Hypothalamus (tissue), 51 donors: ENCODE measurements at regions not wholly inside any gene's neighbourhood (a gene's known extent, or its start where the extent isn't known, plus 50 kb on each side); places are given as distances from the start of the nearest gene placed in this dataset.

ENCODE experiments used
- DNase-seq, 51 donors: peaks; one replicate each; lab custom pipeline; 2025; lab: John Stamatoyannopoulos, UW

DNA sequence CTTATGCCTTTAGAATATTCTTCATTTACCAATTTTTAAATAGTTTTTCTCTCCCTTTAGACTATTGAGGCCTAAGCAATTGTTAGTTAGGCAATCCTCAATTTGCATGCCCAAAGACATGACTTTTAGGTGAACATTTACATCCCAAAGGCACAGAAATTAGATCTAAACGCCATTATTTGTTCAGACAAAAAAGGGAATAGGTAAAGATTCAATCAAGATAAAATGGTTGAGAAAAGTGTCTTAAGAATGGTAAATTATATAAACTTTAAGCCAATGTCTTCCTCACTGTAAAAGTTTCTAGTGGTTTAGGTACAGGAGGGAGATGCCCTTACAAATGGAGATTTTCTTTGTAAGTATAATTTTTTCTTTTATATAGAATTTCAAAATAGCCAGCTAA is 50.2 kb upstream of the MME start:
- DNase-seq, result no peak

DNA sequence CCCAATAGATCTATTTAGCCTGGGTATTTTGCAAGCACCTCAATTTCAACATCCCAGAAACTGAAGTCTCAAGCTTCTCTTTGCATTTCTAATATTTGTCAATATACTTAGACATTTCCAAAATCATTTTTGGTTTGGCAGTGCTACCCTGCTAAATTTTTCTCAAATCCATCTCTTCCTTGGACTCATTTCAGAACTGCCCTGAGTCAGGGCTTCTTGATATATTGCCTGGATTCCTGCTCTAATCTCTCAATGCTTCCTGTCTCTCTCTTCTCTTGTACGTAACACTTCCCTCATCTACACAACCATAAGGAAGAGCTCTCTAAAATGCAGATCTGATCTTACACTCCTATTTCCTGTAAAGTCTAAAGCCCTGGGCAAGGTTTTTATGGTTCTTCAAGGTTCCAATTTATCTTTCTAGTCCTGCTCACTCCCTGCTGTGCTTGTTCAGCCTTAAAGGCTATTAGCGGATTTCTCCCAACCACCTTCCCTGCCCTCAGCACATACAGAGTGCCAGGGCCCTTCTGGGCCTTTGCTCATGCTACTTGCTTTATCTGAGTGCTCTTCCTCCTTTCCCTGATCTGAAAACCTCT is 53.0 kb upstream of the MME start:
- DNase-seq, result no peak

DNA sequence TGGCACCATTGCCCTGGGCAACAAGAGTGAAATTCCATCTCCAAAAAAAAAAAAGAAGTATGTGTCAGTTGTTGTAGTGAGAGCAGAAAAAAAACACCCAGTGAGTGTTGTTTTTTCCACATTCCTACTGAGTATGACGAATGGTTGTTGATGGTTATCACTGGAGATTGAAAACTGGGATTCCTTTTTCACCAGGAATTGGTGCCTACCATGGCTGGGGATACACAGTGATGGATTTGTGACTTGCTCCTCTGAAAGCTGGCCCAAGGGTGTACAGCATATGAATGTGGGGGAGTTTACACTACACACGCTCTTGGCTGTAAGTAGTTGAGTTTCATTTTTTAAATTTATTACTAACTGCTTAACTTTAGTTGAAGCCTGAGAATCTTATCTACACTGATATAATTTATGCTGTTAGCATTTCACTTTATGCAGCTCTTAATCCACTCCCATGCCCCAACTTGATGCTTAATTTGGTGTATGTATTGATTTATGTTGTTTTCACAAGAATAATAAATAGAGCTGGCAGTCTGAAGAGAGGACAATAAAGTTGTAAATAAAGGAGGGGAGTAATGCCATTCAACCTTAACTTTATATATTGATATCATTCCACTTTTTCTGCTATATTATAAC is 56.0 kb upstream of the MME start:
- no peak for DNase-seq

DNA sequence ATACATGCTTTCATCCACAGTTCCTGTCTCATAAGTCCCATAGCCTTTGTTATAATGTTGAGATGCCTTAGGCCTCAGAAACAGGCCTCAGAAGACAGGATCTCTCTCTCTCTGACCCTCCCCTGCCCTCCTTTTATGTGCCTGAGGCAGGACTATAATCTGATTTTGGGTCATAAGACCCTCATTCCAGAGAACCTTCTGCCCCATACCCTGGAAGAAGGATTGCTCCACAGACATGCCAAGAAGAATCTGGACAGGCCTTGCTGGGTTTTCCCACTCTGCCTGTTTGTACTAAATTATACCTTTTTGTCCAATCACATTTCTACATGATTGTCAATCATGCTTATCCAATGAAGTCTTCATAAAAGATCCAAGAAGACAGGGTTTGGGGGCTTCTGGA is 57.2 kb upstream of the MME start:
- DNase-seq, result no peak

DNA sequence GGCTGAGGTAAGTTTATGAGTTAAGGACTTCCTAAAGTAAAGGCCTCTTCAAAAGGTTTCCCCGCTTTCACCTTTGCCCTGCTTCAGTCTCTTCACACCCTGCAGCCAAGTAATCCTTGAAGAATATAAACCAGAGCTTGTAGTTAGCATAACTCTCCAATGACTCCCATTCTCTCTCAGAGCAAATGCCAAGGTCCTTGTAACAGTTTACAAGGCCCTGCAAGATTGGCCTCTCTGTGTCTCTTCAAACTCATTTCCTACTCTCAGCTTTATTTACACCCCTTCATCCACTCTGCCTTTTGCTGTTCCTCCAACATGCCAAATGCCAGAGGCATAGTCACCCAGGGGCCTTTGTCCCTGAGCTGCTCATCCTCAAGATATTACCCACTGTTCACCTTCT is 60.5 kb upstream of the MME start:
- DNase-seq, result no peak

DNA sequence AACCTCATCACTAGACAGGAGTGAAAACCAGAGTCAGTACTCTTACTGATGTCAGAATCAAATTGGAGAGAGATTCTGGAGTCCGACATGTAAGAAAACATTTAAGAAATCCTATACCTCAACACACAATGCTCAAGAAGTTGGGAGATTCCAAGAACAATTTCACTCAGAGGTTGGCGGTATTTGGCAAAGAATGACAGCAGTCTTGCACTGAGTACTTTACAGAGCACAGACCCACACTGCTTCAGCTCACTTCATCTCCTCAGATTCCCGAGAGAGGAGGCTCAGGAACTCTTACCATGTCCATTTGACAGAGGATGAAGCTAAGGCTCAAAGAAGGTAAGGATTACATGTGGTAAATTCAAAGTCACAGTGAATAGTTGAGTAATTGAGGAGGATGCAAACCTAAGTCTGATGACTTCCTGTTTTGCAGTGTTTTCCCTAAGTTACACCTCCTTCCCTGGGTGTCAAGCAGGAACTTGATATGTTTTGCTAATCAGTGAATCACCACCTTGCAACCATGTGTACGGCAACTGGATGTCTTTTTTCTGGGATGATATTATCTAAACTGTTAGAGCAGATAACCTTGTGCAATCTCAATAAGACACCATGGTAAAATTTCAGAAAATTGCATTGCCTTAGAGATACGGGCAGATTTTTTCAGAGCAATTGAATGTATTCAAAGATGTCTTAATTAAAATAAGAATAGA is 61.3 kb upstream of the MME start:
- DNase-seq, result no peak

DNA sequence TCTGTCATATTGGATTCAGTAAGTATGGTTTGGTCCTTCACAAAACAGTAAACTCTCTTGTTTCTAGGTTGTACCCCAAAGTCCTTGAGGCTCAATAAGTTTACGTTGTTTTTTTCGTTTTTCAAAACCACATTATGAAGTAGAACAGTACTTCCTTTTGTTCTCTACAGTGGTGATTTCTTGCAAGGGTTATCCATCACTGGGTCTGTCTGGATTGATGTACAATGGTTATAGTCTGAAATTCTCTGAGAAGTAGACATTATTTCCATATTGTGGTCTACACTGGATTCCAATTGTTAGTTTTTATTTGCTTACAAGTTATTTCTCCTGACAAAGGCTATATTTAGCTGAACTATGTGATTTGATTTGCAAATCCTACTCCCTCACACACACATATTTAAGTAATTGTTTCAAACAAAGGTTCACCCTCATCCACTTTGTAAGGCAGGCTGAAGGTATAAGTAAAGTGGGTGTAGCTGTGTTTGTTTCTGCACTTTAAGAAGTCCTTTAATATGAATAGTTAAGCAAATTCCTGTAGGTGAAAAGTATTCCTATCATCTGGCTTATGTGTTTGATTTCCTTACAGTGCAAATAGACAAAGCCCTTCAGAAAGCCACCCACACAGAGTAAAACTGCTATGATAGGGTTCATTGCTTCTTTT is 64.2 kb upstream of the MME start:
- no peak for DNase-seq

DNA sequence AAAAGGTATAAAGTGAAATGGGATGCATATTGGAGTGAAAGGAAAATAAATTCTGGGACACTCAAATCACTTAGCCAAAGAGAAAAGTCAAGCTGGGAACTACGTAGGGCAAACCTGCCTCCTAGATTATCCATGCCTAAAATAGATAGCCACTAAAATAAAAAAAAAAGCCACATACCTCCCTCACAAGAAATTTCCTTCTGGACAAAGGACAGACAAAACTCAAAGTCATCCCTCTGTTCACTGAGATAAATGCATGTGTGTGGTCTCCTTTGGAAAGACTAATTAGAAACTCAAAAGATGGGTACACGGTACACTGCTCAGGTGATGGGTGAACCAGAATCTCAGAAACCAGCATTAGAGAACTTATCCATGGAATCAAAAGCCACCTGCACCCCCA is 65.2 kb upstream of the MME start:
- no peak for DNase-seq

DNA sequence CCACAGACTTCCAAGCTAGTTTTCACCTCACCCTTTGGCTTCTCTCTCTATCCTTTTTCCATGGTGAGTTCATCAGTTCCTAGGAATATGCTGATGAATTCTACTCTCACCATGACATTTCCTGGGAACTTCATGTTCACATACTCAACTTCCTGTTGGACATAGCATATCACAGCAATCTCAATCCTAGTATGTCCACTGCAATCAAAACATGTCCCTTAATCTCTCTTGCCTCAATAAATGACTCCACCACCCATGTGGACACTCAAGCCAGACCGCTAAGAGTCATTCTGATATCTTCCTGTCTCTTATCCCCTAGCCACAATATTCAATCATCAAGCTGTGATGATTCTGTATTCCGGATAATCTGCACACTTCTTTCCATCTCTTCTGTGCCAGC is 66.7 kb upstream of the MME start:
- no peak for DNase-seq

DNA sequence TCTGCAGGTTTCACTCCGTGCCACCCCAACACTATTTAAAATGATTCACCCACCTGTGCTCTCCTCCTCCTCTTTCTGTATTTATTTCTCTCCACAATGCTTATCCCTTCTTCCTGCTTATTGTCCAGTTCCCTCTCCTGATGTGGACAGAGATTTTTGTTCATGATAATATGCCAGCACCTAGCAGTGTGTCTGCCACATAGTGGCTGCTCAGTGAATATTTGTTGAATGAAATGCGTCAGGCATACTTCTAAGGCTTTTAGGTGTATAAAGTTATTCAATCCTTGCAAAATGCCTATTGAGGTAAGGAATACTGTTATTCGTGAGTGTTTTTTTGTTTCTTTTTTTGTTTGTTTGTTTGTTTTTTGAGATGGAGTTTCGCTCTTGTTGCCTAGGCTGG is 67.5 kb upstream of the MME start:
- no peak for DNase-seq

DNA sequence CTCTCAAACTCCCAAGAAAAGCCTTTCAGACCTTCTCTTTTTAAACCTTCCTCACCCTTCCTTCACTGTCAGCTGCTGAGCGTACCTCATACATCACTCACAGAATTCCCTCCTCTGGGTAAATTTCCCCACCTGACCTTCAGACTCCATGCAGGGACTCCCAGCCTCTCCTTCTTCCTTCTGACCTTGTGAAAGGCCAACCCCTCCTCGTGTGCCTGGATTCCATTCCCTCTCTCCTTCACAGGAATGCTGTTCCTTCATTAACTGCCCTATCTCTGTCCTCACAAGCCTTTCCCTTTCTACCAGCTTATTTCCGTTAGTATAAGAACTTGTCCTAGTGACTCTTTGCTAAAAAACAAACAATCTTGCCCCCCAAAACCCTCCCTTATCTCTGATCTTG is 69.7 kb upstream of the MME start:
- DNase-seq, result no peak

DNA sequence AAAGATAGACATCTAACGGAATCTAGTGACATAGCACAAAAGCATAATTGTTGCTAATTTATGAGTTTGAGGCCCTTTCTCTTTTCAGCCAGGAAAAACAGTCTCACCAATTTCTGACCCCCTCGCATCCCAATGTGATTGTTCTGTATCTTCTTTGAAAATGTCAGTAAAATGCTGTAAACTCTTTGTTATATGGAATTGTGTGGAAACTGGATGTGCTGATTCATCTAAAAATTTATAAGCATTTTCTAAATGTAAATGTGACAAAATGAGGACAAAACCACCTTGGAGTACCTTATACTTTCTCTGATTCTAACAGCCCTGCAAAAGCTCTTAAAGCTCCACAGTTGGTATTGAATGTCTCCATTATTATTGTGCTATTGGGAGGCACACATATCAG is 70.9 kb upstream of the MME start:
- no peak for DNase-seq

DNA sequence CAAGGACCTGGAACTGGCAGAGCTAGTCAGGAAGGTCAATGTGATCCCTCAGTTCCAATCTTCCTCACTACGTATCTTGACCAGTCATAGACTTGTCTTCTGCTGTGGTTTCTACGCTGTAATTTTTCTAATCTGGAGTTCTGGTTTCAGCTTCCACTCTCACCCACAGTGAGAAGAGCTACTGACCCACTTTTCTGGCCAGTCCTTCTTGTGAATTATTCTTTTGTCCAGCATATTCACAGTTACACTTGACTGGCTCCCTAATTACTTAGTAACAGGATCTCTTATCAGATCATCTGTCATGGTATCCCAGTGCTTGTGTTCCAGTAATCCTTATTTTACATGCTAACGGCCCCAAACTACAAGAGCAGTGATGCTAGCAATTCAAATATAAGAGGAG is 72.4 kb upstream of the MME start:
- no peak for DNase-seq

DNA sequence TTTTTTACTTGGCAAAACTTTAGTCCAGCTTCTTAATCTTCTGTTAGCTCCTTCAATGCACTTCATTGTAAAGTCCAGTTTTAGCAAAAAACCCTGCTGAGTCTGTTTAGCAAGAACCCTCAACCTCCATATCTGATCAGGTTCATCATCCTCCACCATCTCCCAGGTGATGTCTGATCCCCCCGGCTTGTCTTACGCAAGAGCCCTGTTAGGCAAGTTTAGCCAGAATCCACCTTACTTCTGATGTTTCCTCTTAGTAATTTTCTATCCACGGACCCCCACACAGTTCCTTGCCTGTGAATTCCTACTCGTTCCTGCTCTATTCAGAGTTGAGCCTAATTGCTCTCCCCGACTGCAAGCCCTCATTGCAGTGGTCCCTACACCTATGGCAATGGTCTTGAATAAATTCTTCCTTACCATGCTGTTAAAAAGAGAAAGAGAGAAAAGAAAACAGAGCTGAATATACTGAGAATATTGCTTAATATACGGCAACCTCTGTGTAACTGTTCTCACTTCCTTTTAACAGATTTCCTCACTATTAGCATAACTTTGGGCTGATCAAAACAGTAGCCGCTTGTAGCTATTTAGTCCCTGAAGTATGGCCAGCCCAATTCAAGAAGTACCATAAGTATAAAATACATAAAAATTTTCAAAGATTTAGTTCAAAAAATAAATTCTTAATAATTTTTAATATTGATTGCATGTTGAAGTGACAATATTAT is 78.7 kb upstream of the MME start:
- no peak for DNase-seq

DNA sequence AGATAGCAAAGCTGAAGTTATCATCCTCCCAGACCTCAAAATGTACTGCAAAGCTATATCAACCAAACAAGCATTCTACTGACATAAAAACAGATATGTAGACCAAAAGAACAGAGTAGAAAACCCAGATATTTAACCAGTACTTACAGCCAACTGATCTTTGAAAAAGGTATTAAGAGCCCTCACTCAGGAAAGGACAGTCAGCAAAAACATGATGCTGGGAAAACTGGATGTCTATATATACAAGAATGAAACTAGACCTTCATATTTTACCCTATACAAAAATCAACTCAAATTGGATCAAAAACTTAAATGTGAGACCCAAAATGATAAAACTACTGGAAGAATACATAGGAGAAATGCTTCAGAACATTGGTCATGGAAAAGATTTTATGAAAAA is 87.5 kb upstream of the MME start:
- DNase-seq, result no peak

DNA sequence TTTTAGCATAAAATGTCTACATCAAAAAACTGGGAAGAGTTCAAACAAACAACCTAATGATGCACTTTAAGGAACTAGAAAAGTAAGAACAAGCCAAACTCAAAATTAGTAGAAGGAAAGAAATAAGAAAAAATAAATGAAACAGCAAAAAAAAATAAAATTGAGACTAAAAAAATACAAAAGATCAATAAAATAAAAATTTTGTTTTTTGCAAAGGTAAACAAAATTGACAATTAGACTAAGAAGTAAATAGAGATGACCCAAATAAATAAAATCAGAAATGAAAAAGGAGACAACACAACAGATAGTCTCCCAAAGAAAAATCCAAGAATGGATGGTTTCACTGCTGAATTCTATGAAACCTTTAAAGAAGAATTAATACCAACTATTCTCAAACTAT is 89.6 kb upstream of the MME start:
- no peak for DNase-seq

DNA sequence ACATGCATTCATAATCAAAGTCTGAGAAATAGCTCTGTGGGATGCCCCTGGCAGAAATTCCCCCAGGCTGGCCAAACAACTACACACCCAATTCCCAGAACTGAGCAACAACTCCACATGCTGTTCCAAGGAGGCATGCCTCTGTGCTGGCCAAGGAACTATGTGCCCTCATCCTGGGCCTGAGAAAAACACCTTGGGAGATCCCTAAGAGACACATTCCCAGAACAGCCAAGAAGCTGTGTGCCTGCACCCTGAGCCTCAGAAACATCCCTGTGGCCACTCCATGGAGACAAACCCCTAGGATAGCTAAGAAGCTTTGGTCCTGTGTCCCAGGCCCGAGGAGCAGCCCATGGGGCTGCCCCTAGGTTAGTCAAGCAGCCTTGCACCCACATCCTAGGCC is 92.3 kb upstream of the MME start:
- DNase-seq, result no peak

DNA sequence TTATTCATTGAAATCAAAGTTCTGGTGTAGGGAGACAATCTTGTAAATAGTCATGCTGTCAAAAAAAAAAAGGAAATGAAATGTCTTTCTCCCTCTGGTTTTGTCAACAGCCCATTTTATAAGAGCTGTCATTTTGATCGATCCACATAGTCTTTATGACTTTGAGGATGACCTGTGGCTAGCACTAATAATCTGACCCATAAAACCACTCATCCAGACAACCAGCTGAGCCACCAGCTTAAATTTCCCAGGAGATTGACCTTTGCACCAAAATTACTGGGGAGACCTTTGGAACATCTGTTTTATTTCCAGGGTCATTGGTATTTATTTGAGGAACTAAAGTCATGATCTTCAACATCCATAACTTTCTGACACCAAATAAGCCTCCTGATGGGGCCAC is 98.5 kb upstream of the MME start:
- no peak for DNase-seq

DNA sequence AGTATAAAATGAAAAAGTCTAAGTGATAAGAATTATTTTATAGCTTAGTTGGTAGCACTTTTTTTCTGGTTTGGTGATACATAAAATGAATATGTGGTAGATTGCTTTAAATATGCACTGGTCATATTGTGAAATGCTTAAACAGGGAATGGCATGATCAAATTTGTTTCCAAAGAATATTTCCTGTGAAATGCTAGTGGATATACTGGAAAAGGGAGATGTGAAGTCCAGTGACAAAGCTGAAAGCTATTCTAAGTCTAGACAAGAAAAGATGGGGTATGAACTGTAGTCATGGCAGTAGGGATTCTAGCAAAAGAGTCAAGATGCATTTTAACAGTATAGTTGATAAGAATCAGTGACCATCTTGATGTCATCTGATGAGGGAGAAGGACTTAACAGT is 98.9 kb upstream of the MME start:
- DNase-seq, result no peak

DNA sequence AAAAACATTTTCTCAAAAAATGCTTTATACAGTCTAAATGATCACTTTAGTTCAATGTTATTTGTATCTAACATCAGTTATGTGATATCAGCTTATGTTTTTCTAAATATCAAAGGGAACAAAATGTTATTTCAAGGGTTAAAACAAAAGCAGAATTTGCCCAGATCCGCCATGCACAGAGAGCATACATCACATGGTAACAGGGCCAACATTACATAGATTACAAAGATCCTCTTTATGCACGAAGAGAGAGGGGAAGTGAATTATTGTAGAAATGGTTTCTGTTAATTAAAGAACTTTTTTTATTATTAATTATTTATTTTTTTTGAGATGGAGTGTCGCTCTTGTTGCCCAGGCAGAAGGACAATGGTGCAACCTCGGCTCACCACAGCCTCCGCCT is 100.8 kb upstream of the MME start:
- DNase-seq, result no peak

DNA sequence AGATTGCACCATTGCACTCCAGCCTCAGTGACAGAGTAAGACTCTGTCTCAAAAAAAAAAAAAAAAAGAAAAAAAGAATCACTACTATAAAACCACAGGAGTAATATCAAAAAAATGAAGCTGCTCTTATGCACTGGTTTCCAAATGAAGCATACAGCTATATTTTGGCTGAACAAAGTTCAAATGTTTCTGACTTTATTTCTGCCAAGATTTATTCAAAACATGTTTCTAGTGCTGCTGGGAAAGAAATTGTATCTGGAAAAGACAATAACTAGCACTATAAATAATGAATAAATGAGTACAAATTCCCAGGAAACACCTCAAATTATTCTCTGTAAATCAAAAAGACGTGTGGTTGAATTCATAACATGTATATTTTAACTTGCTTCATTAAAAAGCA is 102.5 kb upstream of the MME start:
- no peak for DNase-seq
